SK-N-MC (cell line): ENCODE measurements at regions not wholly inside any gene's neighbourhood (a gene's known extent, or its start where the extent isn't known, plus 50 kb on each side); places are given as distances from the start of the nearest gene placed in this dataset.

Experiments used
- EZH2 ChIP-seq: fragments of 200-600 bp; sonication (generic); IDR thresholded peaks from one replicate; pipeline ENCODE4 v1.6.1; 2017; ENCODE audit warnings: antibody characterized with exemption
- FOXP2 ChIP-seq: optimal IDR thresholded peaks from 2 replicates; pipeline ENCODE3; 2011; ENCODE audit warnings: mild to moderate bottlenecking, moderate library complexity; ENCODE audit not compliant: insufficient read depth; ENCODE audit errors: extremely low read length, control extremely low read depth
- POLR2AphosphoS5 ChIP-seq: IDR thresholded peaks from 2 replicates; pipeline ENCODE4 v1.6.1; 2012; ENCODE audit warnings: mild to moderate bottlenecking, low read depth, low read length, borderline replicate concordance

GRCh38 chr3:189058071-189058470 lies 113.7 kb upstream of the TPRG1 start:
- no peak for TF ChIP-seq FOXP2
- TF ChIP-seq EZH2 = no peak
- no peak for TF ChIP-seq POLR2AphosphoS5
